WTC11 (cell line): ENCODE measurements at regions not wholly inside any gene's neighbourhood (a gene's known extent, or its start where the extent isn't known, plus 50 kb on each side); places are given as distances from the start of the nearest gene placed in this dataset.

Experiments
- NFE2L1 ChIP-seq: sonication (generic); formaldehyde crosslinking; IDR thresholded peaks from 2 replicates; pipeline ENCODE4 v1.8.1; 2023; ENCODE audit warnings: missing genetic modification reagents
- NR1H2 ChIP-seq: sonication (generic); formaldehyde crosslinking; IDR thresholded peaks from 2 replicates; pipeline ENCODE4 v1.9.0; 2021; ENCODE audit warnings: mild to moderate bottlenecking, moderate library complexity, missing genetic modification reagents
- TF ChIP-seq, protein P1 (sequence below): fragments of 250-450 bp; sonication (Bioruptor Pico); IDR thresholded peaks from 2 replicates; pipeline ENCODE4 v1.9.0; 2021; ENCODE audit warnings: mild to moderate bottlenecking
- TF ChIP-seq, protein P2 (sequence below): fragments of 250-450 bp; sonication (Bioruptor Pico); IDR thresholded peaks from 2 replicates; pipeline ENCODE4 v2.1.2; 2022; ENCODE audit warnings: mild to moderate bottlenecking, moderate library complexity
- TF ChIP-seq, protein P3 (sequence below): fragments of 200-600 bp; IDR thresholded peaks from 2 replicates; pipeline ENCODE4 v1.8.0; 2022; ENCODE audit warnings: antibody characterized with exemption
- TF ChIP-seq, protein P4 (sequence below): fragments of 250-450 bp; sonication (Bioruptor Pico); conservative IDR thresholded peaks from 2 replicates; pipeline ENCODE4 v1.9.0; 2021; ENCODE audit warnings: mild to moderate bottlenecking
- TF ChIP-seq, protein P5 (sequence below): sonication (generic); formaldehyde crosslinking; IDR thresholded peaks from 2 replicates; pipeline ENCODE4 v1.8.1; 2023; ENCODE audit warnings: mild to moderate bottlenecking, moderate library complexity, missing genetic modification reagents

DNA sequence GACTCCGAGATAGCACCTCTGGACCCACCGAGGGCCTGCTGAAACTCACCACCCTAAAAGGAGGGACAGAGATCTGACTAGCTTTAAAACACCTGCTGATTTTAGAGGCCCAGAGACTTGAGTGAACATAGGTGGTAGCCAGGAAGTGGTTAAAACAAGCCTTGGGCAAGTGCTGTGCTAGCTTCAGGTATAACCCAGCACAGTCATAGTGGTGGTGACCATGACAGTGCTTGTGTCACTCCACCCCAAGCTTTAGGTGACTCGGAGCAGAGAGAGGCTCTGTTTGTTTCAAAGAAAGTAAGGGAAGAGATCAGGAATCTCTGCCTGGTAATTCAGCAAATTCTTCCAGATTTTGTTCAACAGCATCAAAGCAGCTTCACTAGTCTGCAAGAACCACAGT is 641.1 kb upstream of the BCHE start:
- TF ChIP-seq, protein P1, sequence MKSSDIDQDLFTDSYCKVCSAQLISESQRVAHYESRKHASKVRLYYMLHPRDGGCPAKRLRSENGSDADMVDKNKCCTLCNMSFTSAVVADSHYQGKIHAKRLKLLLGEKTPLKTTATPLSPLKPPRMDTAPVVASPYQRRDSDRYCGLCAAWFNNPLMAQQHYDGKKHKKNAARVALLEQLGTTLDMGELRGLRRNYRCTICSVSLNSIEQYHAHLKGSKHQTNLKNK (CRISPR knock-in tag): no peak
- TF ChIP-seq, protein P2, sequence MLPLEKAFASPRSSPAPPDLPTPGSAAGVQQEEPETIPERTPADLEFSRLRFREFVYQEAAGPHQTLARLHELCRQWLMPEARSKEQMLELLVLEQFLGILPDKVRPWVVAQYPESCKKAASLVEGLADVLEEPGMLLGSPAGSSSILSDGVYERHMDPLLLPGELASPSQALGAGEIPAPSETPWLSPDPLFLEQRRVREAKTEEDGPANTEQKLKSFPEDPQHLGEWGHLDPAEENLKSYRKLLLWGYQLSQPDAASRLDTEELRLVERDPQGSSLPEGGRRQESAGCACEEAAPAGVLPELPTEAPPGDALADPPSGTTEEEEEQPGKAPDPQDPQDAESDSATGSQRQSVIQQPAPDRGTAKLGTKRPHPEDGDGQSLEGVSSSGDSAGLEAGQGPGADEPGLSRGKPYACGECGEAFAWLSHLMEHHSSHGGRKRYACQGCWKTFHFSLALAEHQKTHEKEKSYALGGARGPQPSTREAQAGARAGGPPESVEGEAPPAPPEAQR (CRISPR knock-in tag): no peak
- TF ChIP-seq, protein P3, sequence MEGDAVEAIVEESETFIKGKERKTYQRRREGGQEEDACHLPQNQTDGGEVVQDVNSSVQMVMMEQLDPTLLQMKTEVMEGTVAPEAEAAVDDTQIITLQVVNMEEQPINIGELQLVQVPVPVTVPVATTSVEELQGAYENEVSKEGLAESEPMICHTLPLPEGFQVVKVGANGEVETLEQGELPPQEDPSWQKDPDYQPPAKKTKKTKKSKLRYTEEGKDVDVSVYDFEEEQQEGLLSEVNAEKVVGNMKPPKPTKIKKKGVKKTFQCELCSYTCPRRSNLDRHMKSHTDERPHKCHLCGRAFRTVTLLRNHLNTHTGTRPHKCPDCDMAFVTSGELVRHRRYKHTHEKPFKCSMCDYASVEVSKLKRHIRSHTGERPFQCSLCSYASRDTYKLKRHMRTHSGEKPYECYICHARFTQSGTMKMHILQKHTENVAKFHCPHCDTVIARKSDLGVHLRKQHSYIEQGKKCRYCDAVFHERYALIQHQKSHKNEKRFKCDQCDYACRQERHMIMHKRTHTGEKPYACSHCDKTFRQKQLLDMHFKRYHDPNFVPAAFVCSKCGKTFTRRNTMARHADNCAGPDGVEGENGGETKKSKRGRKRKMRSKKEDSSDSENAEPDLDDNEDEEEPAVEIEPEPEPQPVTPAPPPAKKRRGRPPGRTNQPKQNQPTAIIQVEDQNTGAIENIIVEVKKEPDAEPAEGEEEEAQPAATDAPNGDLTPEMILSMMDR: no peak
- TF ChIP-seq, protein P4, sequence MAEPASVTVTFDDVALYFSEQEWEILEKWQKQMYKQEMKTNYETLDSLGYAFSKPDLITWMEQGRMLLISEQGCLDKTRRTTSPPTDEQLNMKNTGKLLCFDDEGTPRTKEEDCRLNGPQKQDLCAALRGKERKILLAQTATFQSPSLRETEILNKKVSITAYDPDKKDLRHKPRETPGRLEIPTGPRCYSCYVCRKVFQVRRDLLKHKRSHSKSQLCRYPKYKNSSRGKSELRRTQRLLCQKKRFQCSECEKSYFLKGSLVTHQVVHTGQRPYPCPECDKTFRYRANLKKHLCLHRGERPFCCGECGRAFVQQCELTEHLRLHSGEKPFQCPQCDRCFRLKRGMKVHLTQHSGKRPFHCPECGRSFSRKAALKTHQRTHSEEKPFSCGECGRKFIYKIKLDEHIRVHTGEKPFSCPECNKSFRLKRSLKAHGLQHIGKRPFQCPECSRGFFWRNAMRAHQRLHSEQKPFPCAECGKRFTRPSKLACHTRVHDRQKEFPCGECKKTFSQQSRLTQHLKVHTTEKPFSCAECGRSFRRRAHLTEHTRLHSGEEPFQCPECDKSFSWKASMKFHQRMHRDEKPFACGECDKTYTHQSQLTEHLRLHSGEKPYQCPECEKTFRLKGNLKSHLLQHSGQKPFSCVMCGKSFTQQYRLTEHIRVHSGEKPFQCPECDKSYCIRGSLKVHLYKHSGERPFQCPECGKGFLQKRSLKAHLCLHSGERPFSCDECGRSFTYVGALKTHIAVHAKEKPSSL (CRISPR knock-in tag): no peak
- TF ChIP-seq, protein P5, sequence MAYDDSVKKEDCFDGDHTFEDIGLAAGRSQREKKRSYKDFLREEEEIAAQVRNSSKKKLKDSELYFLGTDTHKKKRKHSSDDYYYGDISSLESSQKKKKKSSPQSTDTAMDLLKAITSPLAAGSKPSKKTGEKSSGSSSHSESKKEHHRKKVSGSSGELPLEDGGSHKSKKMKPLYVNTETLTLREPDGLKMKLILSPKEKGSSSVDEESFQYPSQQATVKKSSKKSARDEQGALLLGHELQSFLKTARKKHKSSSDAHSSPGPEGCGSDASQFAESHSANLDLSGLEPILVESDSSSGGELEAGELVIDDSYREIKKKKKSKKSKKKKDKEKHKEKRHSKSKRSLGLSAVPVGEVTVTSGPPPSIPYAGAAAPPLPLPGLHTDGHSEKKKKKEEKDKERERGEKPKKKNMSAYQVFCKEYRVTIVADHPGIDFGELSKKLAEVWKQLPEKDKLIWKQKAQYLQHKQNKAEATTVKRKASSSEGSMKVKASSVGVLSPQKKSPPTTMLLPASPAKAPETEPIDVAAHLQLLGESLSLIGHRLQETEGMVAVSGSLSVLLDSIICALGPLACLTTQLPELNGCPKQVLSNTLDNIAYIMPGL: no peak
- no peak for TF ChIP-seq NR1H2 (CRISPR knock-in tag)
- TF ChIP-seq NFE2L1 (CRISPR knock-in tag): no peak
